ENCODE measurements at regions not wholly inside any gene's neighbourhood (a gene's known extent, or its start where the extent isn't known, plus 50 kb on each side); places are given as distances from the start of the nearest gene placed in this dataset.

GRCh38 chr2:66264354-66264753 is 170.6 kb upstream of the MEIS1 start:
- TF ChIP-seq CTCF (IDR thresholded peaks at IDR 0.05; ENCODE audit: poor library complexity), result no peak
- no peak for TF ChIP-seq EZH2 (IDR thresholded peaks at IDR 0.05; ENCODE audit: borderline replicate concordance)
- no peak for TF ChIP-seq EZH2phosphoT487 (IDR thresholded peaks at IDR 0.05; ENCODE audit: low read depth, severe bottlenecking, unreplicated experiment)
